HS-27A (cell line): ENCODE measurements at regions not wholly inside any gene's neighbourhood (a gene's known extent, or its start where the extent isn't known, plus 50 kb on each side); places are given as distances from the start of the nearest gene placed in this dataset.
A peak's percentile ranks its signal among the peaks of the same experiment; 100 is the strongest.

Source experiments
- DNase-seq: peaks from one replicate; pipeline ENCODE4 v3.0.0-alpha.2; 2012; ENCODE audit warnings: low read depth, missing footprints

DNA sequence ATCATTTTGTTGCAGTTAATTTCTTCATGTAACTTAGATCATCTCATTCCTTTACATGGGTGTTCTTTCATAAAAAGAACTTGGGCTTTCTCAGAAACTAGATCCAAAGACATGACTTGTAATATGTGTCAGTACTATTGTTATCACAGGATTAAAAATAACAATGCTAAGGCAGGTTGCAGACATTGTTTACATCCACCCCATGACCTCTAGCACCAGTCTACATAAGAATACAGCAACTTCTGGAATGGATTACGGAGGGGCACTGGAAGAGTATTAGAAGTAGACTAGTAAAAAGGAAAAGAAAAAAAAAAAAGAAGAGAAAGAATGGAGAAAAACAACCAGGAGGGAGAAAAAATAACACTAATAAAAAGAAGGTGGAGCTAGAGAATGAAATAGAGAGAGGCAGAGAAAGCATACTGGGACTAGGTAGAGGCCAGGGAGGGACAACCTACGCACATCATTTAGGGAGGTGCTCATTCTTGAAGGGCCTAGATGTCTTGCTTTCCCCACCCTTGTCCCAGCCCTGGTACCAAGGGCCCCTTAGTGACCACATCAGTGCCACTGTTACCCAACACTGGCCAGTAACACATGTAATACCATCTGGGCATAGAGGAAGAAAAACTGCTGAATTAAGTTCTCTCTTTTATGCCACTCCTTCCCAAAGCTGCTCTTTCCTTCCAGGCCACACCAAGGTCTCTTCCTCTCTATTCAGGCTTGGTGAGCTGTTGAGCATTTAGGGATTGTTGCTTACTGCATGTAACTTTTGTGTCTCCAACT lies 70.6 kb upstream of the KLF7 start:
- DNase-seq = no peak

GRCh38 chr2:207238831-207239701 lies 73.3 kb upstream of the KLF7 start:
- DNase-seq = peak; percentile 90

- DNase-seq = no peak
Observed at GRCh38 chr2:207239754-207240494, 74.2 kb upstream of the KLF7 start.

DNA sequence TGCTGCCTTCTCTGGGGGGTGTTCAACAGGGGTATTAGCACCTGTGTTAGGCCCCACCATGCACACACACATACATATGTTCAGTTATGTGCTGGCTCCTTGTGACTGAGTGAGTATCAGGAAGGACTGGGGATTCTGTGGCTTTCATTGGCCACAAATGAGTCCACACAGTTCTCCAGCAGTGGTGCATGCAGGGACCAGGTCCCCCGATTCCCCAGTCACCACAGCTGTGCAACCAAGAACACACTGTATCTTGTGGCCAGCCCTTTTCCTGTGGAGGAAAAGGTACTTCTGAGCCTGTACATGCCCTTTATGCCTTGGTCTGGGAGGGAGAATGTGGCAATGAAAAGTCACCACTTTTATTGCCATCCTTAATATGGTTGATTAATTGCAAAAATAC lies 74.9 kb upstream of the KLF7 start:
- DNase-seq = no peak

DNA sequence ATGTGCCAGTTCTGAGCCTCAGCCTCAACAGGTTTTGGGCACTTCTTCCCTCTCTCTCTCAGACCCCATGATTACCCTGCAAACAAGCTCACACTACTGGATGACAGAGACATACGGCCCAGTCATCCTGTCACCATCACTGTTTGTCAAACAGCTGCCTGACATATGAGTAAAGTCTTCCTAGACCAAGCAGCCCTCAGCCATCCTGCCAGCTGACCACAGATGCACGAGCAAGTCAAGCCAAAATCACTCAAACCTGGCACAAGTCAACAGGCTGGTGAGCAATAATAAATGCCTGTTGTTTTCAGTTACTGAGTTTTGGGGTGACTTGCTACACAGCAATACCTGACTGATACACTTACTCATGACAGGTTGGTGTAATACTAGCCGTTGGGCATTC lies 75.5 kb upstream of the KLF7 start:
- DNase-seq = no peak

DNA sequence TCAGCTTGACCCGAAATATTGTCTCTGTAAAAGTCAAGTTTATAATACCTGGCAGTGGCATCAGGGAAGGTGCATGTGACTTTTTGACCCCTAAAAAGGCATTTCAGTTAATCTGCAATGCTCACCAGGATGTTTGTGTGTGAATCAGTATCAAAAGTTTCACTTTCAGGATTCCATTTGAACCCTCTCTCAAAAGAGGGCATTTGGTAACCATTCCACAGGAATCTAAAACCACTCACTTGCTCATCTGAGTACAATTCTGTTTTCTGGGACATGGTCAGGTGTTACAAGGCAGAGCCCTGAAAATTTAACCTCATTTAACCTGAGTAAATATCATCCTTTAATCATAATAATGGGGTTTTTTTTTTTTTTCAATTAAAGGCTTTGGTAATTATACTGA lies 77.9 kb upstream of the KLF7 start:
- DNase-seq = no peak

DNA sequence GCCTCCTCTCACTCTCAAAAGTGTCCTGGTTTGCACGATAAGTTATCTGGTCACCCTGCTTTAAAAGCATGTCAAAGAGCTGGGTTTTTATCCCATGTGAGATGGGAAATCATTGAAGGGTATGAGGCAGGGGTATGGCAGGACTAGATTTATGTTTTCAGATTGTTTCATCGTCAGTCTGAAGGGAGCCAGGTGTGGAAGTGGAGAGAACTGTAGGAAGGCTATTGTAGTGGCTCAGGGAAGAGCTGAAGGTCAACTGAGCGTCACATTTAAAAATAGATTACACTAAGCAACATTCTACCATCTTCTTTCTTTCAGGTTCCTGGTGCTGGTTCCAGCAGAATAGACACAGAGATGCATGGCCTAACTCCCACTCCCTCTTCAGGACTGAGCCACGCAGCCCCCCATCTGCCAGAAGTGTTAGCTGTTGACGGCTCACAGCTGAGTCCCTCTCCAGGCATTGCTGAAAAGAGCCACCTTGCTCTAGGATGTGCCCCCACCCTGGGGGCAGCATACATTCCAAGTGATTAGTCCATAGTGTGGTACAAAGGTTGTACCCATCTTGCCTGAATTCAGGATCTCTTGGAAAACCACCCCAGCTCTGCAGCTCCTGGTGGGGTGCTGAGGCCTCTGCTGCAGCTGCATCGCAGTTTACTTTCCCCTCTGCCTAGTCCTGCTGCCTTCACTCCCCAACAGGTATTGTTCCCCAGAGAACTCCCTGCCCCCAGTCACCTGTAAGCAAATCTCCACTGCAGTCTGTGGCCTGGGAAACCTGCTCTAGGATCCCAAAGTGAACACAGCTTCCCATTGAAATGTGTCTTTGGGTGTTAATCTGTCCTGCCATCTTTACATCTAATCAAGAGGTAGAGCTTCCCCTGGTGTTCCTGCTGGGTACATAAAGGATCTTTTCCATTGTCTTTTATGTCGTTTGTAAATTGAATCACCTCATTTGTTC lies 79.5 kb upstream of the KLF7 start:
- DNase-seq = no peak

DNA sequence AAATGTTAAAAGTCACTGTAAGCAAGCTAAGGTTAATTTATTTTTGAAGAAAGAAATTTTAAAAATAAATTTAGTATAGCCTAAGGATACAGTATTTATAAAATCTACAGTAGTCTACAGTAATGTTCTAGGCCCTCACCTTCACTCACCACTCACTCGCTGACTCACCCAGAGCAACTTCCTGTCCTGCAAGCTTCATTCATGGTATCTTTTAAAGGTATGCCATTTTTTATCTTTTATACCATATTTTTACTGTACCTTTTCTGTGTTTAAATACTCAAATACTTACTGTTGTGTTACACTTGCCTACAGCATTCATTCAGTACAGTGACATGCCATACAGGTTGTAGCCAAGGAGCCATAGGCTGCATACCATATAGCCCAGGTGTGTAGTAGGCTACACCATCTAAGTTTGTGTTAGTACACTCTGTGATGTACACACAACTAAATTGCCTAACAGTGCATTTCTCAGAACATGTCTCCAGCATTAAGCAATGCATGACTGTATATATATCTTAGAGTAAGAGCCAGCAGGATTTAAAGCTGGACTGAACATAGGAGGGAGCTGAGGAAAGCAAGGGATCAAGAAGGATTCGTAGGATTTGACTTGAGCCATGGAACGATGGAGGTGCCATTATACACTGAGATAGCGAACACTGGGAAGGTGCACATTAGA lies 83.1 kb upstream of the KLF7 start:
- DNase-seq = no peak

DNA sequence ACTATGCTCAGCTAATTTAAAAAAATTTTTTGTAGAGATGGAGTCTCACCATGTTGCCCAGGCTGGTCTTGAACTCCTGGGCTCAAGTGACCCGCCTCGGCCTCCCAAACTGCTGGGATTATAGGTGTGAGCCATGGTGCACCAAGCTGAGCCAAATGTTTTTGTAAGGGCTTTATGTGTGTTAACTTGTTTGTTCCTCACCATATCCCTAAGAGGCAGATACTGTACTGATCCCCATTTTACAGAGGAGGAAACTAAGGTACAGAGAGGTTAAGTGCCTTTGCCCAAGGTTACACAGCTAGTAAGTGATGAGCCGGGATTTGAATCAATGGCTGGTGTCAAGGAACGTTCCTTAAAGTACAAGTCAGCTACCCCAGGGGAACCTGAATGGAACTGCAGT lies 85.3 kb upstream of the KLF7 start:
- no peak for DNase-seq

DNA sequence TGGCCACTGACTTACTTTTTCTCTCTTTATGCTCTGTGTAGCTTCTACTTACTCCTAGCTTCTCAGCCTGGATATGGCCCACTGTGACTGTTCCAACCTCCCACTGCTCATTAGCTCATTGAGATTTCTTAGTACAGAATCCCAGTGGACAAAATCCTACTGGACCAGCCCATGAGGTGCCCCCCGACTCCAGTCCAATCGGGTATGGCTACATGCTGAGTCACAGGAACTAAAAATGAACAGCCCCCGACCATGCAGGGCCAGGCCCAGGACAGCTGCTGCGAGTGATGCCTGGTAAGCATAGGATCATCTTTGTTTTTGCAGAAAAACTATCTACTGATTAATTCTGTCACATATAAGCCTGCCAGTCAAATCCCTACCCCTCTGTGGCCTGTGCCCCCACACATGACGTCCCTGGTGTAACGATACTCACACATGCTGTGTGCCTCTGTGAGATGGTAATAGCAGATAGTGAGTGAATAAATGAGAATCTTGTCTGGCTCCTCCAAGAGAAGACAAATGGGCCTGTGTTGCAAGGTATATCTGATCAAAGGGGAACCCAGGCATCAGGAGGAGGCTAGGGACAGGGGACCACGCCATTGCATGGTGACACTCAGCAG lies 85.9 kb upstream of the KLF7 start:
- DNase-seq = no peak

DNA sequence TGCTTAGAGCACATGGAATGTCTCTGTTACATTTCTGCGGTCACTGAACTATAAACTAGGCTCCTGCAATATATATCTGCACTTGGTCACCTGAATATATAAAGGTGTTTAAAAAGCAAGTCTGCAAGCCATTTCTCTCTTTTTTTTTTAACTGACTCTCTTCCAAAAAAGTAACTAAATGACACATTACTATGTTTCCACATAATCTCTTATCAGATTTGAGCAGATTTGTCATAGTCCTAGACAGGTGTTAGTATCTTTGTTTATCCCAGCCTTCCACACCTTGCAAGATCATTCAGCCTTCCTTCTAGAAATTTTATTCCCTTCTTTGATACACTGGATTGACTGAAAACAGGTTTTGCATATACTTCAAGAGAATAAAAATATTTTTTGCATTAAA lies 86.7 kb upstream of the KLF7 start:
- DNase-seq = no peak

DNA sequence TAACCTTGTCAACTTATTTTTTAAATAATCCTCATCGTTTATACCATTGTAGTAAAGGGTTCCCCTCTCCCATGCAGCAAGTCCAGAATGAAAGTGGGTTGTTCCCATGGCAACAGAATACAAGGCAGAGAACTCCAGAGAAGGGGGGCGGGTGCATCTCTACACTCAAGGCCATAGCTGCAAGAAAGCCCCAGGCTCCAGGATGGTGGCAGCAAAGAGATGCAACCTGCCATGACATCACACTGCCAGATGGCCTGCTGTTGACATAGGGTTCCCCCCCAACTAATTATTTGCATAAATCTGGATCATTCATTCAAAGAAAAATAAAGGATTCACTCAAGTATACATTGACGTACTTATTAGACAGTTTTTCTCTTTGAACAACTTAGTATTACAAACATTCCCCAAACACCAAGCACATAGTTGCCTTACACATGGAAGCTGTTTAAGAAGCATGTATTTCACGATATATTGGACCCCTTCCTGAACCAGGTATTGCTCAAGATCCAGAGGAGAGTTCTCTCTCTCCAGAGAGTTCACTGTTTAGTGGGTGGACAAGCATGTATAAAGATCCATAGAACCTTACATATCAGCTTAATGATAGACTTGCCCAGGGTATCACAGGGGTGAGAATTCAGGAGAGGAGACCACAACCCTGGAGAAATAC lies 87.4 kb upstream of the KLF7 start:
- no peak for DNase-seq

DNA sequence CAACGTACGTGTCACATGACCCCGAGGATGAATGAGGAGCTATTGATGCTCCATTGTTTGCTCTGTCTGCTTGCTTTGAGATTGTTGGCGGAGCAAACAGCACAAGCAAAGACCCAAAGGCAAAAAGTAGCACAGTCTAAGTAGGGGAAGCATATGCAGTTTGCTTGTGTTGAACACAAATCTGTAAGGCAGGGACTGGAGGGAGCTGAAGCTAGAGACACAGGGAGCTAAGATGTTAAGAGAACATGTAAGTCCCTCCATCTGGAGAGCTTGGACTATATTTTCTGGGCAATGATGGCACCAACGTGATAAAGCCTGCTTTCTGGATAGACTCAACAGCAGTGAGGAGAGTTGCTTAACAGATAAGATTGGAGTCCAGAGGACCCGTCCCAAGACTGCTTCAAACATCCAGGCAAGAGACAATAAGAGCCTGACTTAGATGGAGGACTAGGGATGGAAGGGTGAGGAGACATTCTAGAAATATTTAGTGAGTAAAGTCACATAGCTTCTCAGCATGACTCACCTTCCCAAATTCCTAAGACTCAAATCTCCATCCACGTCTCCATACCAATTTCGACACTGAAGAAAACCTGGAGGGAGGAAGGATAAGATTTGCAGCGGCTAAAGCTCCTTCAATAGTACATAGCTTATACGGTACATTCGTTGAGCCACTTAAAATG lies 88.1 kb upstream of the KLF7 start:
- peak; percentile 86 for DNase-seq

DNA sequence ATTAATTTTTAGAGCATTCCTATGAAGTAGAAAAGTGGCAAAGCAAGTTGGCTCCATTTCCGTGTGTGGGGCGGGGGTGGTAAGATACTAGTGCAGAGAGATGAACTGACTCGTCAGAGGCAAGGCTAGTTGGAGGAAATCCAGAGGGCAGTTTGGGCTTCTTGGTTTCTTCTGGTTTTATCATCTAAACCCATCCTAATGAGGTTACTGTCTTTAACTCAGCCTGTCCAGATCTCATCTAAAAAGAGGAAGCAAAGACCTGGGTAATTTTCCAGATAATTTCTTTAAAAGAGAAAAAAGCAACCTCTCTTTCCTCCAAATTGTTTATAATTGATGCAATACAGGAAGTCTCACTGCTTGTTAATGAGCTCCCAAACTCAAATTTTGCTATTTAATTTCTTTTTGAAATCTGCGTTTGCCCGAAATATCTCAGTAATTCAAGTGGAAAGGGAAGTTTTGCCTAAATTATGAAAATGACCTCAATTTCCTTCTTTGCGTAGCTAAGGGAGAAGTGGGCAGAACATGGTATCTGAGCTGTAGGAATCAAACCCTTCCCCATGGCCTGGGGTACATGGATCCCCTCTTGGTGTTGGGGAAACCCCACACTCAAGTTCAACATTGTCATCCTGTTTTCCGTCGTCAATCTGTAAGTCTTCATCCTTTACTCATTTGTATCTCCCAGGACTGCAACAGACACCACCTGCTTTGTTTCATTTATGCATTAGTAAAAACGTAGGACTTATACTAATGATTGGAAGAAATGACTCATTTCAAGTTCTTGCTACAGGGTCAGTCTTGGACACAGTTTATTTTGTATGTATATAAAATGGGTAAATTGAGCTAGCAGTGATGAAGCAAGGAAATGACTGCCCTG lies 89.1 kb upstream of the KLF7 start:
- no peak for DNase-seq

GRCh38 chr2:207255565-207256470 lies 90.1 kb upstream of the KLF7 start:
- no peak for DNase-seq

GRCh38 chr2:207256476-207257207 lies 90.9 kb upstream of the KLF7 start:
- no peak for DNase-seq
